ENCODE measurements at regions not wholly inside any gene's neighbourhood (a gene's known extent, or its start where the extent isn't known, plus 50 kb on each side); places are given as distances from the start of the nearest gene placed in this dataset.

DNA sequence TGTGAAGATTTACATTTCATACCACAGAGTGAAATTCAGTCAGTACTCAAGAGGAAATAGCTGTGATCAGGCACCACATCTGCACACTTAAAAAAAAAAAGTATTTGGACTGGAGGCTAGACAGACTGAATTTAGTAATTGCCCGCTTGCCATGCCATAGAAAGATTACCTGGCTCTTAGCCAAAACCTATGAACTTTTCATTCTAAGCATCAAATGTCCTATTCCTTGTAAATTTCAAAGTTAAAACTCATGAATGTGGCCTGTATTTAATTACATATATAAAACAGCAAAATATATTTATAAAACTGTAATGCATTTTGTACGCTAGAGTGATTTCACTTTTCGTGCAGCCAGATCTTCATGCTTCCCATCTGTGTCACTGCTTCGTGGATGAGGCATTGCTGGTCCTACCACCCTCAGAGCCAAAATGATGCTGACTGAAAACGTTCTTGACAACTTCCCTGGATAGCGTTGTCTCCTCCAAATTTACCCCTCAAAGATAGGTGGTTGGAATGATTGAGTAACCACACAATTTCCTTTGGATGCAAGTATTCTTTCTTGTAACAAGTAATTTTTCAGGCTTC is 447.9 kb upstream of the SGCD start:
- DNase-seq, result no peak

DNA sequence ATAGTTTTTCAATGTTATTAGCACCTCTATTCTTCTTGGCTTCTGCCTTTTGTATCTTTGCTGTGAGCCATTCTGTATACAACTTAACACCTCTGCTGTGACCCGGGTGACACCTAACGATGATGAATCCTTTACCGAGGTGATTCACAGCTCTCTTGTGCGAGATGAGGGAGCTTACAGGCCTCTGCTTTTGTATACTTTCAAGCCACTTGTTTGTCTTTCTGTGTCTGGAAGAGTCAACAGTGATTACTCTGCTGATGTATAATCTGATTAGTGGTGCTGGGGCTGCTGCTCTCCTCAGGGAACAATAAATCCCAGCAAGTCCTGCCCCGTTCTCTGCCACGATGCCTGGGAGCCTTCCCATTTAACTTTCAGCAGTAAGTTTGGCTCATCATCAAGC is 442.9 kb upstream of the SGCD start:
- DNase-seq, result no peak

DNA sequence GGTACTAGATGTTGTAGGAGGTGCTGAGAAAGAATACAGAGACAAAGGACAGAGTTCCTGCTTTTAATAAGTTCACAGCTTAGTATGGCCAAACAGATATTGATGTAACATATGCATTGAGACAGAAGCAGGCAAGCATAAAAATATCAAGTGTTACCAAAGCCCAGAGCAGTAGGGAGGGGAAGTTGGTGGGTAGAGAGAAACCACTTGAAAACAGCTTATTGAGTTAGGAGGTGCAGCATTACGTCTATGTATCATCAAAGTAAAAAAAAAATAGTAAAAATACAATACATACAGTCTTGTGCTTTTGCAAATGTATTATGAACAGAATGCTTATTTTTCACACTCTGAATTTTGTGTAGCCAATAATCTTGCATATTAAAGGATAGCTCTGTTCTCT is 441.8 kb upstream of the SGCD start:
- no peak for DNase-seq

DNA sequence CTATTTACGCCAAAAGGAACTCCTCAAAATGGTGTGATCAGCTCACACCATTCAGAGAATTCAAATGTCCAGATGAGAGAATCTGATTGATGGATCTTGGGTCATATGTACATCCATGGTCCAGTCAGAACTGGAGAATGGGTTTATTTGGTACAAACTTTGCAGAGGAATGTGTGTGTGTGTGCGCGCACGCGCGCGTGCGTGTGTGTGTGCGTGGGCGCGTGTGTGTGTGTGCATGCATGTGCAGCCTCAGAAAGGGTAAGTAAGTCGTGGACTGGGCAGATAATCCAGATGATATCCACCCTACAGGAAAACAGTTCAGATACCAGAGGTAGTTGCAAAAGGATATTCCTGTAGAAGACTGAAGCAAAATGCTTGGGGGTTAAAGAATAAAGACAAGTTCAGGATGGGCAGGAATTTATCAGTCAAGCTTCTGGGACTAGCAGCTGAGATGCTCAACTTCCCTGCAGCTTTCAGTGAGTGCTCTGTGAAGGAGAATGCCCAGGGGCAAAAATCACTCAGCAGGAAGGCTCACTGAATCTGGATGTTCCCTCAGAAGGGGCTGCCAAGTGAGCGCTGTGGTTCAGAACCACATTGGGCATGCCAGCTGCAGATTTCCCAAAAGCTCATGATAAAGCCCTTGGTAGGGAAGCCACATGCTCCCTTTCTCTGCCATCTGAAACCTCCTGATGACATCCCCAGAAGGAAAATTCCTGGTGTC is 440.5 kb upstream of the SGCD start:
- no peak for DNase-seq

DNA sequence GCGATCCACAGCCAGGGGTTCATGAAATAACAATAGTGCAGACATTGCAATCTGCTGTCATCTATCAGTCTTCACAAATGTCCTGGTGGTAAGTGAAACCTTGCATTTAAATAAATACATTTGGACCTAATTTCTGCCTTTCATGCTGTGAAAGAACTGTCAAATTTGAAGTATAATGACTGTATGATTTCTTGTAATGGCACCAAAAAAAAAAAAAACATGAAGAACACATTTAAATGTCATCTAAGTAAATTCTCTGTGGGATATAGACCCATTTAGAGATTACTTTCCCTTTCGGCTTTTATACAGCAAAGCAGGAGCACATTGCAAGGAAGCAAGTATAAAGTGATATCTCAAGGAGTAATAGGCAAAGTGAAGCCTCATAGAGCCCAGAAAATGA is 431.5 kb upstream of the SGCD start:
- no peak for DNase-seq

DNA sequence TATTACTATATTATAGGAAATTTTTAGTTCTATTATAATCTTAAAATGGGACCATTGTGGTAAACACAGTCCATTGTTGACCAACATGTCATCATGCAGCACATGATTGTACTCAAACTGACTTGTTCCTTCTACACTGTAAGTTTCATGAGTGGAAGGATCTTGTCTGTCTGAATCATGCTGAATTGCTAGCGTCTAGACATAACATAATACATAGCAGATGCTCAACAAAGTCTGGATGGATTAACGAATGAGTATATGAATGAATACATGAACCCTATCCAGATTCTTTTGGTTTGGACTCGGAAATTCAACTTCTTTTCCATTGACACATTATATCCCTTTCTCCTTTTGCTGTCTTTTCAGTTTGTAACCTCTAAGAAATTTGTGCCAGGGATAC is 429.2 kb upstream of the SGCD start:
- DNase-seq, result no peak

DNA sequence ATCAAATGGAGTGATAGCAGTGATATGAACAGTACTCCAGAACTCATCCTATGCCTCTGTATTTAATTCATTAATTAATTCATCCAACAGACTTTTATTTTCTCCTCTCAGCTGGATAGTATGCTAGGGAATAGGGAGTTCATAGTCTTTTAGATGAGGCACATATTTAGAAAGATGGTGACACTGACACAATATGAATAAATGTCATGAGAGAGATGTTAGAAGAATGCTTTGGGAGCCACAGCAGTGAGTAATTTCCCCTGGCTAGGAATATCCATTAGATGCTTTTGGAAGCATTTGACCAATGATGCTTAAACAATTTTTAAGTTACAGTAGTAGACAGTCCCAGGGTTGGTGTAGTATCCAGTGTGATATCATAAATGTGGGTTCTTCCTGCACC is 428.7 kb upstream of the SGCD start:
- no peak for DNase-seq

DNA sequence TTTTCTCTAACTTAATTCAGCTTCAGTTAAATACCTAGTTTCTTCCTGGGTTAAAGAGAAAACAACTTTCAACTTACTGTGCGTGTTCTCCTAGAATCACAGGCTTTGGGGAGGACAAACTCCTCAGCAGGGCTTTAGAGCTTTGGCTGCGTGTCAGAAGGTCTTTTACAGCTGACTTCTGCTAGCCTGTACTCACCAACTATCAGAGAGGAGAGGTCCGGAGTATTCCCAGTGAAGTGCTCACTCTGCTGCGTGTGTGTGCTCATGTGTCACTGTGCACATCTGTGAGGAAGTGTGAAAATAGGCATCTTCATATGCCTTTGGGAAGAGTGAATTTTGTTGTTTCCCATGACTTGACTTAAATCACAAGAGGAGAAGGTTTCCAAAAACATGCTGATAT is 423.2 kb upstream of the SGCD start:
- DNase-seq, result no peak

DNA sequence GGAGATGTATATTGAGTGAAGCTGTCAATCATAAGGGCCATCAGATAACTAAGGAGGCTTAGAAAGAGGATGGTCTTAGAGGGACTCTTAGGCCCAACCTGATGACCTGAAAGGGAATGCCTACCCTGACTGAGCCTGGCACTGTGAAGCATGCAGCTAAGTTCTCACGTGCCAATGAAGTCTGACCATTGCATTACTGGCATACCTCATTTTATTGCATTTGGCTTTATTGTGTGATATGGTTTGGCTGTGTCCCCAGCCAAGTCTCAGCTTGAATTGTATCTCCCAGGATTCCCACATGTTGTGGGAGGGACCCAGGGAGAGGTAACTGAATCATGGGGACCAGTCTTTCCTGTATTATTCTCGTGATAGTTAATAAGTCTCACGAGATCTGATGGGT is 421.6 kb upstream of the SGCD start:
- no peak for DNase-seq

DNA sequence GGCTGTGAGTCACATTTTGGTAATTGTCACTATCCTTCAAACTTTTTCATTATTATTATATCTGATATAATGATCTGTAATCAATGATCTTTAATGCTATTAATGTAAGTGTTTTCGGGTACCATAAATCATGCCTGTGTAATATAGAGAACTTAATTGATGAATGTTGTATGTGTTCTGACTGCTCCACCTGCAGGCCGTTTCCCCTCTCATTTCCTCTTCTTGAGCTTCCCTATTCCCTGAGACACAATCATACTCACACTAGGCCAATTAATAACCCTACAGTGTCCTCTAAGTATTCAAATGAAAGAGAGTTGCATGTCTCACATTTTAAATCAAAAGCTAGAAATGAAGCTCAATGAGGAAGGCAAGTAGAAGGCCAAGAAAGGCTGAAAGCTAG is 420.9 kb upstream of the SGCD start:
- no peak for DNase-seq

DNA sequence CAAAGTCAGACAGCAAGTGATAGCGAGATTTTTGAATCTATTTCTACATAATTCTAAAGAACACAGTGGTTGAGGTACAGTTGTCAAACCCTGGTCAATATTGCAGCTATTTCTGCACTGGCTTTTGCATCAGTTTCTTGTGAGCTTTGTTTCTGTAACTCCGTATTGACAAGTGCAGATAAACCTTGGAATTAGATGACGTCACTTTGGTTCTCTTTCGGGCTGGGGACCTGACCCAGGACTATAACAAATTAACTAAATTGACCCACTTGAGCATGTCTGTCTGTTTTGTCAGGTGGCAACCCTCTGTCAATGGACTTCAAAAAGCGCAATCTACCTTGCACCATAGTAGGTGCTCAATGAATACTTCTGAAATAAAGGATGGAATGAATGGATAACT is 418.4 kb upstream of the SGCD start:
- DNase-seq, result no peak

DNA sequence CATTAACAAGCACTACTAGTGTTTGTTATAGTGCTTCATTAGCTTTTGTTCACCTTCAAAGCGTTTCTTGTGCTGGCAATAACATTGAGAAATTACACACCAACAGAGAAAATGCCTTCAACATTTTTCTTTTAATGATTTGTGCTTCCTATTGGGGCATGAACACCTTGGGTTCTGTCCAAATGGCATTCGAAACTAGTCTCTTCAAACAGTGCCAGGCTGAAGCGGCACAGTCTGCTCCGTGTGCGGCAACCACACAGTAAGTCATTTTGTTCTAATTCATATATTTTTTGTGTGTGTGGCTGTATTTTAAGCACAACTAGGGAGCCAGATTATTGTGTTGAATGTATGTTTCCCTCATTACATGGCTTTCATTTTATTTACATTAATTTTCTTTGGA is 414.7 kb upstream of the SGCD start:
- DNase-seq, result no peak

DNA sequence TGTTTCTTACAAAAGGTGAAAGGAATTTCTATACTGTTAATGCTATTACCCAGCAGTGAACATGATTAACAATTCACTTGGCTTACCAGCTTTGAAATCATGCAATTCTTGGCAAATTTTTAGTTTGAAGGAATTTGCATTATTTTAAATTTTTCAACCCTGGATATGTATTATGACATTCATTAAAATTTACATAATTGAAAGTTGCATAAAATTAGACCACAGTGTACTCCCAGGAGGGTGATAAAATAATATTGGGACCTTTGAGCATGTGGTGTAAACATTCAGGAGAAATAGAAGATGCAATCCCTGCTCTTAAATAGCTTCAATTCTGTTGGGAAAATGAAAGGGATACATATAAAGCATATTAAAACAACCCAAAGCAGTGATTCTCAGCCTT is 412.2 kb upstream of the SGCD start:
- DNase-seq, result no peak

DNA sequence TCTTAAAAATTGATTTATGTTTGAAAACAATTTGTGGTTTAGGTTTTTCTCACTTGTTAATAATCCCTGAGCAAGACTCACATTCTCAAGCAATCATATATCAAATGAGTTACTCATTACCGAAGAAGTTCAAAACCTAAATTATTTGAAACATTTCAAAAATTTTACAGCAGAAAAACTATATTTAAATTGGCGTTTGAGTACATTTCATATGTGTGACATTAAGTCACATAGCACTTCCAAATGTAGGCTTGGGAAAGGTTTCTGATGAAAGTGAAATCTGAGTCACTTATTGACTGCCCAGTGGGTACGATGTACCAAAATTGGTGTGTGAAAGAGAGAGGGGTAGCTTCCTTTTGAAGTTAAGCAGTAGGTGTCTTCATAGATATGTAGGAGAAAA is 411.4 kb upstream of the SGCD start:
- DNase-seq, result no peak

DNA sequence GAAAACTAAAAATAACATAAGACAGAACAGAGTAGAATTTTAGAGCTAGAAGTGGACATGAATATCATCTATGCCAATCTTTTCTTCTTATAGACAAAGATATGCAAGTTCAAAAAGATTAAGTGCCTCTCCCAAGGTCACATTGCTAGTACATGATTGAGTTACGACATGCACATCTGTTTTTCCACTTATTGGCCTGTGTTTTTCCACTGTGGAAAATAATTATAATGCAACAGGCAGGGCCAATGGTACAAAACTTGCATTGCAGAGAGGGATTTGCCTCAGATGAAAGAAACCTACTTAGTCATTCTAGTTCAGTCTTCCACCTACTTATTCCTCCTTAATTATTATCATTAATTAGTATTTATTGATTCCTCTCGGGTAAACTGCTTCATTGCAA is 407.8 kb upstream of the SGCD start:
- DNase-seq, result no peak

DNA sequence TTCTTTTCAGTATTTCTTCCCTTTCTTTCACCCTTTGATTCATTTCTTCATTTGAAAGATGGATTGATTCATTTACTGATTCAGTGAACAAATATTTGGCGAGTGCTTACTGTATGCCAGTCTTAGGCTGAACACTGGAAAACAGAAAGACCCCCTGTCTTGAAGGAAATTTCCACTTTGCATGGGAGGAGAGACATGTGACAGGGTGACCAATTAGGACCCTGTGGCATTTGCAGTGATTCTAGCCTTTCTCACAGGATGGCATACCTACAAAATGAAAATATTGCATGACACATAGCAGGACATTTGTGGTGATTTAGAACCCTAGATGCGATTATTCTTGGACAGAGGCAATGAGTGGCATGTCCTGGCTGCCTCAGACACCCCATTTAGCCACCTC is 407.2 kb upstream of the SGCD start:
- no peak for DNase-seq

DNA sequence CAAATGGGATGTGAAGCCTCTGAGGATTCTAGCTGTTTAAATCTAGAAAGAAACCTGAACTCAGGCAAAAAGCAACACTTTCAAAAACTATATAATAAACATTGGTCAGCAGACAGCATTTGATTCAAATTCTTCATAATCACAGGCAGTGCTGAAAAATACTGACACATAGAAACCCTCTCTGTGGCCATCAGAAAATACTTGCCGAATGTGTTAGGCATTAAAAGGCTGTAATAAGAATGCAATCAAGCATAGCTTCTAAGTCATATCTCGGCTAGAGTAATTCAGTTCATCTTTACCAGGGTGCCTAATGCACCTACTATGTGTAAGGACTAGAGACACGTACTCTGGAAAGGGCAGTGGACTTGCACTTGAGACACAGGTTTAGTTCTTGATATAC is 405.3 kb upstream of the SGCD start:
- DNase-seq, result no peak

DNA sequence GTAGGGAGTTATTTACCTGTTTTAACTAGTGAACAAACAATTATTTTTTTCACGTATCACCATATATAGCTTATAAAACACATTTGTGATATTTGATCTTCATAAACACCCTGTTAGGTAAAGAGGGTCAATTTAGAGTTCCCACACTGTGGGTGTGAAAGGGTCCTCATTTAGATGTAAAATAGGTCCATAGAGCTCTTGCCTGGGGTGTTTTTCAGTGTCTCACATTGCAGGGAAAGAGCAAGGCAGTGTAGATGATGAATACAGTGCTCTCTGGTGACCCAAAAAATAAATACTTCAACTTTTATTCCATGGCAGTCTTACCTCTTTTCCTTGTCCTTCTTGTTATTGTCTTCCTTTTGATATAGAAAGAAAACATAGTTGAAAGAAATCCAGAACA is 403.2 kb upstream of the SGCD start:
- DNase-seq, result no peak

DNA sequence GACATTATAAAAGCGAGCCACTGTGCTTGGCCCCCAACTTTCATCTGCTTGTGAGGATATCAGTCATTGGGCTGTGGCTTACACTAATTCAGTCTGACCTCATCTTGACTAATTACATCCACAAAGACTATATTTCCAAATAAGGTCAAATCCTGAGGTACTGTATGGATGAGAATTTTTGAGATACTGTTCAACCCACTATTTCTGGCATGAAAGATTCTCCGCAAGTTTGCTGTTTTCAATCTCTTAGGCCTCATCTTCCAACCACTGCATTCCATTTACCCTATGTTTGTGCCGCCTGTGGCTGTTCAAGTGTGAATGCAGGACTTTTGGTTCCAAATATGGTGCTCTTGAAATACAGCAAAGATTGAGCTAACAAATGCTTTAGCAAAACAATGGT is 400.9 kb upstream of the SGCD start:
- DNase-seq, result no peak

DNA sequence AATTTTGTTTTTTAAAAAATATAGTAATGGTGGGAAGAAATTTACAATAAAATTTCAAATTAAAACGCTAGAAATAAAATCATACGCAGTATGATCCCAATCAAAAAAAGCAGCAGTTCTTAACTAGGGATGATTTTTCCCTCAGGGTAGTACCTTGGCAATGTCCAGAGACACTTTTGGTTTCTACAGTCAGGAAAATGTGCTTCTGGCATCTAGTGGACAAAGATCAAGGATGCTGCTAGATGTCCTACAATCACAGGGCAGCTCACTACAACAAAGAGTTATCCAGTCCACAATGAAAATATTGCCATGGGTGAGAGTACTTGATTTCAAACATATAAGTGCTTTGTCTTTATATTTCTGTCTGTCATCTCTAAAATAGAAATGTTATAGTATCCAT is 400.2 kb upstream of the SGCD start:
- no peak for DNase-seq

DNA sequence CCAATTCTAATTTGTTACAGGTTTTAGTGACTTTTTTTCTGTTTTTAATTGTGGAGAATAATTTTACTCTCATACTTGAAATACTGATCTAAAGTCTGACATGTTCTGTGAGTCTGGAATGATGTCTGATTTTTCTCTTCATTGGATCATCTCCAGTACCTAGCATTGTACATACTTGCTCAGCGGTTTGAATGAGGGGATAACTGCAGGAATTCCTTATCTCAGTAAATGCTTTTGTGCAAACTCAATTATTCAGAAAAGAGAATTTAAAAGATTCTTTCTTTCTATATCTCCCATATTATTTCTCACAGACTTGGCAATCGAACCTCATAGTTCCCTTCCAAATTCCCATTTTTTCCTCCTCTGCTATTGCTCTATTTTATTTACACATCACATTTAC is 397.9 kb upstream of the SGCD start:
- DNase-seq, result no peak

DNA sequence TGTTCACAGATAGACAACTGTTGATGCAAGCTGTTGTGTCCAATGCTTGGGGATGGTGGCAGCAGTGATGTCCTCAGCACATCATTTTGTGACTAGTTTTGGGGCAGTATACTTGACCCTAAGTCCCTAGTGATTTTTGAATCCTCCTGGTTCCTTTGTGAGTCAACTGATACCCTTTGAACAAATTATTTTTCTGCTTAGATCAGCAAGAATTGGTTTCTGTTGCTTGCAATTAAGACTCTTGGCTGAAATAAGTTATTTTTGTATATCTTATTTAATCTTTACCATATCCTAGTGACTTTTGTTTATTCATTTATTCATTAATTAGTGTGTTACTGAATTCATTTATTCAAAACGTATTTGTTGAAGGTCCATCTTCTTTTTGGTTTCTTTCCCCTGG is 392.0 kb upstream of the SGCD start:
- no peak for DNase-seq

DNA sequence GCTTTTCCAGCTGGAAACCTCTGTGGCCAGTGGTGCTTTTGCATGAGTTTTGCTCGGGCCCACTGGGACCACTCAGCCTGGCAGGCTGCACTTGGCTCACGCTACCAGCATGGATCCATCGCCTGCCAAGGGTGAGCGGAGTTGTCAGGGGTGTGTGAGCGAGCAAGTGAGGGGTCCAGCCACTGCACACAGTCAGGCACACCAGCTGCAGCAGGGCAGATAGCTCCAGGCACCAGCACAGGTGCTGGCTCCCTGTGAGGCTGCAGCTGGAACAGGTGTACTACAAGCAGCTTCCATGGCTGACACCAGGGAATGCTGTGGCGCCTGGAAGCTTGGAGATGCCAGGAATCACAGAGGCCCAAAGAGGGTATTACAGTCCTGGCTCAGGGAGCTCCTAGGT is 391.2 kb upstream of the SGCD start:
- DNase-seq, result no peak

DNA sequence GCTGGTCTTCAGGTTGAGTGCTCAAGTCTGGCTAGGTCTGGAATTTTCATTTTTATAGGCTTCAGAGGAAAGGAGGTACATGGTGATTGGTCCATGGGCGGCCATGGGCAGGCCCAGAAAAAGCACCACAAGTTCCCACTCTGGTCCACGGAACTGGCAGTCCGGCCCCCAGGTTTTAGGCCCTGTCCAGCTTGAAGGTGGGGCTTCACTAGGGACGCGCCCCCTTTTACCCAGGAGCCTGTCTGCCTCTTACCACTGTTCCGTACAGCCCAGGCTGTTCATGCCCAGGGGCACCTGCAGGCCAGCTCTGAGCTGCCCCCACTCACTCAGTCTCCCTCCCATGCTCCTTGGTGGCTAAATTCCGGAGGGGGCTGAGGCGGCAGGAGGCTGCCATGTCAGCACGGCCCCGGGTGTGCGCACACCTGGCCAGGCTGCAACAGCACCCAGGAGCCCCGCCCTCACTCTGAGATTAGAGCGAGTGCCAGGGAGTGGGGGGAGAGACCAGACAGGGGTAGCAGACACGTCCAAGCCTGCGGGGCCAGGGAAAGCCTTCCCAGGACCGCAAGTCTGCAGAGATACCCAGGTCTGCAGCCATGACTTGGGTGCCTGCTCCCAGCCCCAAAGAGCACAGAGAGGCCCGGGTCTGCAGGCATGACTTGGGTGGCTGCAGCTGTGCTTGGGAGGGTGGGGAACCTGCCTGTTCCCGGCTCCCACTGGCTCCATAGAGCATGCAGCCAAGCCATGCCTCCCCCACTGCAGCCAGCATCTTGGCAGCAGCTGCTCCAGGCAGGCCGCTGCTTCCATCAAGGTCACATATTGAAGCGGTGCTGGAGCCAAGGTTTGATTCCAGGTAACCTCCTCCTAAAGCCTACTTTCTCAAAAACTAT is 390.2 kb upstream of the SGCD start:
- no peak for DNase-seq

Data from activated CD4-positive, alpha-beta T cell treated with anti-CD3 and anti-CD28 coated beads for 1 hour (primary cell).